GM21423 (cell line): ENCODE measurements at regions not wholly inside any gene's neighbourhood (a gene's known extent, or its start where the extent isn't known, plus 50 kb on each side); places are given as distances from the start of the nearest gene placed in this dataset.

Source experiments
- ATAC-seq: cut with Tn5 transposase; IDR thresholded peaks from one replicate; pipeline ENCODE4 v1.9.1; 2021; ENCODE audit warnings: mild to moderate bottlenecking, moderate library complexity; ENCODE audit not compliant: unreplicated experiment

DNA sequence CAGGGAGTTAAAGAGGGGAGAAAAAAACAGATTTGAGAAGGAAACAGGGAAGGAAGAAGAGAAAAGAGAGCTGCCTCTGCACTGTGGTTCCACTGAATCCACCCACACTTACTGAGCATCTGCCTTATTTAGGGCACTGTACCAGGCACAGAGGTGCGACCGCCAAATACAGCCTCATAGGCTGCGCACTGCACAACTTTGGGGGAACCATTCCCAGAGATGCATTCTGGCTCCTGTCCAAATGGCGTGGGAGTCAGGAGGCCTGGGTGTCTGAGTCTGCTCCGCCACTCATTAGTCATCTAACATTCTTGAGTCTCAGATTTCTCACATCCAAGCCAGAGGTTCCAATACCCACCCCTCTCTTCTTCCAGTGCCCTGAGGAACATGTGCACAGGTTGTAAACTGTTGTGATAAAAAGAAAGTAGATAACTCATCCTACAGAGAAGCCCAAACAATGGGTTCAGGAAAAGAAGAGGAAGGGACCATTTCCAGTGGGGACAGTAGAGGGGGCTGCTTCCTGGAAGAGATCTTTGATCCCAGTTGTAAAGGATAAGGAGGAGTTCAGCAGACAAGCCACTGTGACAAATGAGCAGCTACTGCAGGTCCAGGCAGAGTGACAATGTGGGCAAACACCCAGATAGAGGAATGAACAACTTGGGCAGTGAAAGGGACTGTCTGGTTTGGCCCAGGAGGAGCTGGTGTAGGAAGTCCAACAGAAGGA lies 254.6 kb downstream of the UACA start:
- ATAC-seq = no peak

DNA sequence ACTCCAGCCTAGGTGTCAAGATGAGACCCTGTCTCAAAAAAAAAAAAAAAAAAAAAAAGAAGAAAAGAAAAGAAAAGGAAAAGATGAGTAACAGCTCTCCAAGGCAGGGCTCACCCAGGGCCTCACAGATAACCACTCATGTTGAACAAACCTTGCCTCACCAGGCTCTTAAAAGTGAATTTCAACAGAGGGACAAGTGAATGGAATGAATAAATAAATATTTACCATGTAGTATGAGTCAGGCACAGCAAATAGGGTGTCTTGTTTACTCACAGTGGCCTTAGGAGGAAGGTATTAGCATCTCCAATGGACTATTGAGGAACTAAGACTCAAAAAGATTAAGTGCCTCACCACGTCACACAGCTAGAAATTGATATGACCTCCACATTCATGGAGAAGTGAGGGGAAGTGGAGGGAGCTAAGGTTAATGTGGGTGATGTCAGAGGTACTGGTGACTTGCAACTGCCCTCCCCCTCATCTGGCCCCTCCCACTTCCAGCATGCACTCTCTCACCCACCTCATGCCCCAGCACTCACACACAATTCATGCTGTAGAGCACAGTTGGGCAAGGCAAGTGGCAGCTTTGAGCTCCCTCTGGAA lies 255.5 kb downstream of the UACA start:
- ATAC-seq = no peak

DNA sequence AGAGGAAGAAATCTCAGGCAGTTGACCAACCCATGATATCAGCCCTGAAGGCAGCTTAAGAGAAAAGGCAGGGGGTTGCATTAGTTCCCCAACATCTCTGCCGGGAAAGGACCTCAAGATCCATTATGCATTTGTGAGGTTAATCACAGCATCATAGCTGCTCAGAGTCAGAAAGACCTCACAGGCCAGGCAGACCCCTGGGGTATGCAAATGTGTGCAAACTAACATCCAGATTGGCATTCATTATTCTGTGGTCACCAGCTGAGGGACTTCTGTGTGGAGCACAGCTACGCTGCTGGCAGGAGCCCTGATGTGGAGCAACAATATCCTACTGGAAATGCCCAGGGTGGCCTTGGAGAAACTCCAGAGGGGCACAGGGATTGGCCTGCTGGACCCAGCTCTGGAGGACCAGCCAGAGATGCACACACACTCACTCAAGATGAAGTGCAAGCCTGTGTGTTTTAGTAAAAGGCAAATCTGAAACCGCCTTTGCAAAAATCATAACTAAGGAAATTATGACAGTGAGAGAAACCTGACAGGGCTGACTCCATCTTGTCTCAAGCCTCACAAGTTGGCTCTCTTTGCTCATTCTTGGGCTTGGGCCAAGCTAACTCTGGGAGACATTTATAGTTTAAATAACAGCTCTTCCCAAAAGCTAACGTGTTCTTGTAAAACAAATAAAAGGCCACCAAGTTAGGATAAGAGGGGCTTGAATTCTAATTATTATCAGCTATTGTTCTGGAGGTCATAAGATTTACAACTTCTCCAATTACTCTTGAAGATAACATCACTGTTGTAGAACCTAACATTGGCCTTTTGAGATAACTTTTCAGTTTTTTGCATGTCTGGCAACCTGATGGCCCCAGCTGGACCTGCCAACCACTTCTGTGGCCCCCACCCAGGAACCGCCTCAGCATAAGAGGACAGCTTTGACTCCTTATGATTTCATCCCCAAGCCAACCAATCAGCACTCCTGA lies 257.1 kb downstream of the UACA start:
- ATAC-seq = no peak

DNA sequence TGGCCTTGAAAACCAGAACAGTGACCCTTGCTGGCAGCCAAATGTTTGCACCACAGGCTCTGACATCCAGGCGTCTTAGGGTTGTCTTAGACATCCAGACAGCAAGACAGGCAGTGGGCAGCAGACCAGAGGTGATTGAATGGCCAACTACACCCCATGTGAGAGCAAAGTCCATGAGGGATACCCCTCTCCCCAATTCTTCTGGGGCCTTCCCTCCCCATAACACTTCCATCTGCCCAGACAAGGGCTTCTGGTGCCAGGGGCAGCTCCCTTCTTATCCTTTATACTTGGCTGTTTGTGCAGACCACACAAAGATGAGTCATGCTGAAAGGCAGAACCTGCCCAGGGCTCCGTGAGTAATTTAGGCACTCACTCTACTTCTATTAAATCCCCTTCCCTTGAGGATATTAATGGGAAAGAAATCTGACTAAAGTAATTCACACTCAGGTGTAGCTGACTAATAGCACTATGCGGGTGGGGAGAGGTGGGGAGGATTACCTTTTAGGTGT lies 257.9 kb downstream of the UACA start:
- ATAC-seq = no peak

DNA sequence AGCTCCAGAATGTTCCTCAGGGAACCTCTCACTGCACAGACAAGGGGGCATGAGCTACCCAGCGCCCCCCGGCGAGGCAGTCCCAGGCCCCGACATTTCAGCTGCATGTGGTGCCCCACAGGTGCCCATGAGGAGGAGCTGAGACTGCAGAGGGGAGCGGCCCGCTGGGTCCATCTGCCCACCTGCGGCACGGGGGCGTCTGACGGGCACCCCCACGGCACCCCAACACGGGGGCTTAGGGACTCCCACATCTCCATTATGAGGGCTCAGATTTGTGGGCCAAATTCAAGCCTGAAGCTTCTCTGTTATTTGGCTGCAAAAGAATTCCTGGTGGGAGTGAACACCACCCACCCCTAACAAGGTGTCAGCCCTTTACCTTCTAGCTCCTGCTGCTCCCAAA lies 258.4 kb downstream of the UACA start:
- ATAC-seq = no peak

DNA sequence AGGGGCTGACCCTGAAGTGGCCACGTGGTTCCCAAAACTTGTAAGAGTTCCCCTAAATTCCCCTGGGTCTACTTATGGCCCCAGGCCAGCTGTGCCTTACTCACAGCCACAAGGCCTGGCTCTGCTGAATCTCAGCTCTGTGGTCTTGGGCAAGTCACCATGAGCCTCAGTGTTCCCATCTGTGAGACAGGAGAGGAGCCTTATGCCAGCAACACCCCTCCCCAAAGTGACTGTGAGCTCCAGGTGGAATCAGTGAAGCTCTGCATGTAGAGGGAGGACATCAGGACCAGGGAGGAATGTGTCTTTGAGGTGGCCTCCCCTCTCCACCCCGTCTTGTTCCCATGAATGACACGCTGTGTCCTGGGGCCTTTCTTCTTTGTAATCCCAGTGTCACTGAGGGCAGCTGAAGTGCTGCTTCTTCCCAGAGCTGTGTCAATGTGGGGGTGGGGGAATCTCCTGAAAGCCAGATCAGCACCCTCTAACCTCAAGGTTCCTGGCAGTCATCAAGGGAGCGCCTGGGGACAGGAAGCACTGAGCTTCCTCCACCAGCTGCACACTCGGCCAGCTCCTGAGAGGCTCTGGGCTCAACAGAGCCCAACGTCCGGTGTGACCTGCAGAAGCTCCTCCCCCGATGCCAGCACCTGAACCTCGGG lies 258.9 kb downstream of the UACA start:
- ATAC-seq = peak; percentile 43

DNA sequence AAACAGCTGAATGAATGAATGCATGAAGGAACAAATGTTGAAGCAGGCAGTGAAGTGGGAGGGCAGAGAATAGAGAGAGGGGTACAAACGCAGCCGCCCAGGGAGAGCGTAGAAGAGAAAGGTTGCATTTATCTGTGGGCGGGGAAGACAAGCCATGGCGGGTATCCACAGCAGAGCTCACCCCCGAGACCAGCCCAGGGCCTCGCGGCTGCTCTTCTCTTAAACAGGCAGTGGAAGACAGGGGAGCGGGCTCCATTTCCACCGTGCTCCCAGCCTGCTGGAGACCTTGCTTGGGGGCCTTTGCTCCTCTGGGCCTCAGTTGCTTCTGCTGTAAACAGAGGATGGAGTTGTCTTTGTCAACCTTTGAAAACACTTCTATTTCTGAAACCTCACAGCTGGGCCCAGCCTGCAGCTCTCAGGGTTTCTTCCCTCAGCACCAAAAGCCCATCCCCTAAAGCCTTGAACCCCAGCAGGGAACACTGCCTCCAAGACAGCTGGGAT lies 259.5 kb downstream of the UACA start:
- ATAC-seq = no peak

DNA sequence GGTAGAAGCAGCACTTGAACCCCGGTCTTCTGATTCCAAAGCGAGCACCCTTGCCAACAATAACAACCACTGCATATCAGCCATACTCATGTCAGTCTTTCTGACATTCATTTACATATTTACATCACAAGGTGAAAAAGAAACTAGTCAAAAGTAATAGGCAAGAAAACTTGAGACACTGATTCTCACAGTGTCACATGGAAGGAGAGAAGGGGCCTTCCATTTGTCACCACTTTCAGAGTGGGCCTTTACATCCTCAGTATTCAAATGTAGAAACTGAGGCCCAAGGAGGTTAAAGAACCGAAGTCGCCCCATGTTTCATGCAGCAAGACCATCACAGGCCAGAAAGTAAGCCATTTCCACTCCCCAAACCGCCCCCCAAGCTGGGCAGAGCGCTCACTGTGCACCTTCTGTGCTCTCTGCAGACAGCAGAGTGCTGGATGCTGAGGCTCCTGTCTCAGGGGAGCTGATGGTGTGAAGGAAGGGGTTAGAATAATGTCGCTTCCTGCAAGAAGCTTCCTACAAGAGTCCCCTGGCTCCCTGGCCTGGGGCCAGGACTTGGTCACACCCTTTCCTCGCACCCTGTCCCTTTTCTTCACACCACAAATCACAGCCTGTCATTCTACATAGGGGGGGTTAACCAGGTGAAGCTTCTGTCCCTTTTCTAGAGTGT lies 260.1 kb downstream of the UACA start:
- peak; percentile 35 for ATAC-seq

DNA sequence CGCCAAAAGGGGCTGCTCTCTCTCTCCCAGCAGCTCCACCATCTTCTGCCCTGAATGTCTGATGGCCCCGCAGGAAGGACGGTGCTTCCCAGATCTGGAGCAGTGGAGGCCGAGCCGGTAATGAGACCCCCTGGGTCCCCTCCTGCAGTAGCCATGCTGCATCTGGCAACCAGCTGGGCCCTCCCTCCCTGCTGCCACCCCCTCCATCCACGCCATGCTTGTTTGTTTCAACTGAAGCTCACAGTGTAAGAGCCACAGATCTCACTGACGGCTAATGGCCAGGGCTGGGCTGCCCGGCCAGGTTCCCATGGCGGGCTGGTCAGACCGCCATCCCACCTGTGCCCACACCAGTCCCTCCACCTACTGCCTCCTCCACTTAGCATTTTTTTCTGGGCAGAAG lies 260.8 kb downstream of the UACA start:
- no peak for ATAC-seq

DNA sequence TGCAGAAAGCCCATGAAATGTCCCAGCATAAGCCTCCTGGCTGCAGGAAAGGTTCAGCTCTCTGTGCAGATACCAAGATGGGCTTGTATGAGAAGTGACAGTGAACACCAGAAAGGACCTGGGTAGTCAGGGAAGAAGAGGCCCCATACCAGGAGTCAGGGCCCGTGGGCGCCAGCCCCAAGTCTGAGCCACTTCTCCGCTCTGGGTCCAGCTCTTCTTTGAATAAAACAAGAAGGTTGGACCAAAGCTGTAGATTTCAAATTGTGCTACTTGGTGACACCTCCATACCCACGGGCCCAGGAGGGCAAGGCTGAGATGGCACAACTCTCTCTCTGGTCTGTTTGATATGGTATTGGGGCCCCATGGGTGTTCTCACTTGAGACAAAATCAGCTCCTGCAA lies 261.5 kb downstream of the UACA start:
- no peak for ATAC-seq

DNA sequence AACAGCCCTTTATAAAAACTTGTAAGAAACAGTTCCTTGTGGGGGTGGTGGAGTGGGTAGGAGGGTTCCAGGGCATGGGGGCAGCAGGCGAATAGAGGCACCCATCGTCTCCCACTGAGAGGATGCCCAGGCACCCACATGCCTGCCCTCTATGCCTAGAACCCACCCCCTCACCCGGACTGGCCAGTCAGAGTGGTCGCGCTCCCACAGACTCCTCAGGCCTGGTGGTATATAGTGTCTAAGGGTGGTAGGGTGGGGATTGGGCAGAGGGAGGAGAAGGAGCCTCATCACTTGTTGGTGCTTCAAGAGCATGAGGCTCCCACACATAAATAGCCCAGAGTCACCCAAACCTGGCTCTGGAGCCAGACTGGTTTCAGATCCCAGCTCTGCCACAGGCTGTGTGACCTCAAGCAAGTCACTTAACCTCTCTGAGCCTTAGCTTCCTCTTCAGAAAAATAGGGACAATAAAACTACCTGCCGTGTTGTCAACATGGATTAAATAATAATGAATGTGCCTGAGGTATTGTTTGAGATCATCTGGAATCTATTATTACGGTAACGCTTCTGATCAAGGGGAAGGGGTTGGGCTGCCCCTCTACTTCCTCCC lies 262.1 kb downstream of the UACA start:
- ATAC-seq = no peak

DNA sequence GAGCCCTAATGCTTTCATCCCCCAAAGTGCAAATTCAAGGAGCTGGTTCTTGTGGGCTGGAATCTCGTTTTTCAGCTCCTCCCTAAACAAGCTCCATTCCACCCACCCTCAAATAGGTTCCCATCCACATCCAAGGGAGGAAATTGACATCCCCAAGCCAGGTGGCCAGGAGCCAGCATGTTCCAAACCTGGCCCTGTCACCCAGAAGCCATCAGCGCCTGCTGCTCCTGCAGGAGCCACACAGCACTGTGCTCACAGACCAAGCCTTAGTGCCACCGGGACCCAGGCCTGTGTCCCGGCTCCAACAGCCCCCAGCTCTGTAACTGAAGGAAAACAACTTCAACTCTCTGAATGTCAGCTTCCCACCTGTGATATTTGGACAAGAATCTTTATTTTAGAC lies 263.6 kb downstream of the UACA start:
- no peak for ATAC-seq

DNA sequence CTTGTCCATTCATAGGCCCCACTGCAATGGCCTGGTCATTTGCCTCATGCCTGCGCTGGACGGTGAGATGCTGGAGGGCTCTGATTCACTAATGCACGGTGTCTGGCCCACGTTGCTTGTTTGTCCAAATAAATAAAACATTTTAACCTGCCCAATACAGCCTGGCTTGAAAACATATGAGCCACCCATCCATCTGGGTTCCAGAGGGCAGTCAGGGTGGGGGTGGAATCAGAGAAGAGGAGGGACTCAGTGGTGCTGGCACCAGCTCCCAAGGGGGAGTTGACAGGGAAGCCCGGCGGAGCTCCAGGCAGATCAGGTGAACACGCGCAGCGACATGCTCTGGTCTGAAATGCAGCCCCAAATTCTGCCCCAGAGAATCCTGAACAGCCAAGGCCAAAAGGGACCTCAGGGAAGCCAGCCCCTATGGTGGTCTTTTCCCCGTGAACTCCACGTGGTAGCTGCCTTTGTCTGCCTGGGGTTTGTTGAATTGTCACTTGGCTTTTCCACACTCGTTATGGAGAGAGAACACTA lies 265.2 kb downstream of the UACA start:
- no peak for ATAC-seq

DNA sequence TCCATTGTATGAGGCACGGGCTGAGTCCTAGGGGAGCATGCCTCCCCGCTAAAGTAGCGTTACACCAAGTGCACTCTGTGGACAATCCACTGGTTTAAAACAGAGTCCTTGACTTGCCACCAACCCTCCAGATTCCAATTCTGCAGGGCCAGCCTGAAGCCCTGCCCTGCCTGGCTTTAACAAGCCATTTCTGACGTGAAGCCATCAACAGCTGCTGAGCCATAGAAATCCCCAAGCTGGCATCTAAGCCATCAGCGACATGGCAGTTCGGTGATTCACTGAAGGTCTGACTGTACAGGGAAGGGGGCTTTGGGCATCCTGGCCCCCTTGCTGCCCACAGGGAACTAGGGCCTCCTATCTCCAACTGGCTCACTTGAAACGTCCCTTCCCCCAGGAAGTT lies 265.7 kb downstream of the UACA start:
- ATAC-seq = no peak

DNA sequence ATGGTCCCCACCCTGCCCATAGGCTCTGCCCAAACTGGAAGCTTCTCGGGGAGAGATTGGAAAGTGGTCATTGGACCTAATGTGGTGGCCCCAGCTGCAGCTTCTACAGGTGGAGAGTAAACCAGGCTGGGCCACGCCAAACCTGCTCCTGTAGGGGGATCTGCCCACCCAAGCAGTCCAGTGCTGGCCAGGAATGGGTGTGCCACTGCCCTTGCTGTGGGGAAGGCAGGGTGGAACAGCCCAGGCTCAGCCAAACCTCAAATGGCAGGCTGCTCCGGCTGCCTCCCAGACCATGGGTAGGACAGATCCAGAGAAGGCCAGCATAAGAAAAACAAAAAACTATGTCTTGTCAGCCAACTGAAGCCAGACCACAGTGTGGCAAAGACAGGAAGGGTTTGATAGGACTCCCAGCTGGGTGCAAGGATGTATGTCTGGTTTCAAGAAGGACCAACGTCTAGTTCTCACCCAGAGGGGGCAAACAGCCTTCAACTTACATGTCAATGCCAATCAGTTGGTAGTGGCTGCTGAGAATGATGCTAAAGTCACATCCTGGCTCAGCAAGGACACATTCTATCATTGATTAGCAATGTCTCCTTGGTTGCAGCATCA lies 267.3 kb downstream of the UACA start:
- no peak for ATAC-seq

DNA sequence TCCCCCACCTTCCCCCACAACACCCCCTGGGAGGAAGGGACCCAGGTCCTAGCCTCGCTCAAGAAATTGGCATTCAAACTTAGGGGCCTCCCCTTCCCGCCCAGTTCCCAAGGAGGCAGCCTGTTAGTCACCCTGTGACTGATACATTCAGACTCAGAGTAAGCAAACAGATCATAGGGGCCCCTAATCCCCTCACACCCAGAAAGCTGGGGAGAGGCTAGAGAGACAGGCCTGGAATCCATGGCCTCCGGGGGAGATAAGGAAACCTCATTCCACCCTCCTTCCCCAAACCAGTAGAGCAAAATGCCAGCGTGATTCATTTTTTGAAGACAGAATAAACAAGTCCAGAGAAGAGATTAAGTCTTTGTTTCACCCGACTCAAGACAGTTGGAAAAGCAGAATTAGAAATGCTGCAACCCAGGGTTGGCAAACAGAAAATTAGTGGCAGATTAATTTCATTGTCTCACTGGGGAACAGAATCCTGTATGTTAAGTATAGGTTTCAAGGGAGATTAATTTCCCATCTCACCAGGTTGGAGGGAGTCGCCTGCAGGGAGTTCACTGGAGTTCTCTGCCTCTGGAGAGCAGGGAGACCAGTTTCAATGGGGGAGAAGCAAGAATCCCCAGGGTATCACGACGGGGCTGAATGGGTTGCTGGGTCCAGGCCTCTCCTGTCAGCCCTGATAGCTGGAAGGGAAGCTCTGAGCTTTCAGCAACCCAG lies 268.3 kb downstream of the UACA start:
- no peak for ATAC-seq

DNA sequence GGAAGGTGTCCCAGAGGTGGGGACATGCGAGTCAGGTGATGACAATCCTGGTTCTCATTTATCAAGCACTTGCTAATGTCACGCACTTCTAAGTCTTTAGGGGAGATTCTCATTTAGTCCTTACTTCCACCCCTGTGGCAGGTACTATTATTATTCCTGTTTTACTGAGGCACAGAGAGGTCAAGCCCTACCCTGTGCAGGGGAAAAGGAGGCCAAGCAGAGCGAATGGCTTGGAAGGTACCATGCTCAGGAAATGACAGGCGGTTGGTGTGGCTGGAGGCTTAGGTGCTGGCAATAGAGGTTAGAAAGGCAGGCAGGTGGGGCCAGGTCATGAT lies 268.9 kb downstream of the UACA start:
- no peak for ATAC-seq

DNA sequence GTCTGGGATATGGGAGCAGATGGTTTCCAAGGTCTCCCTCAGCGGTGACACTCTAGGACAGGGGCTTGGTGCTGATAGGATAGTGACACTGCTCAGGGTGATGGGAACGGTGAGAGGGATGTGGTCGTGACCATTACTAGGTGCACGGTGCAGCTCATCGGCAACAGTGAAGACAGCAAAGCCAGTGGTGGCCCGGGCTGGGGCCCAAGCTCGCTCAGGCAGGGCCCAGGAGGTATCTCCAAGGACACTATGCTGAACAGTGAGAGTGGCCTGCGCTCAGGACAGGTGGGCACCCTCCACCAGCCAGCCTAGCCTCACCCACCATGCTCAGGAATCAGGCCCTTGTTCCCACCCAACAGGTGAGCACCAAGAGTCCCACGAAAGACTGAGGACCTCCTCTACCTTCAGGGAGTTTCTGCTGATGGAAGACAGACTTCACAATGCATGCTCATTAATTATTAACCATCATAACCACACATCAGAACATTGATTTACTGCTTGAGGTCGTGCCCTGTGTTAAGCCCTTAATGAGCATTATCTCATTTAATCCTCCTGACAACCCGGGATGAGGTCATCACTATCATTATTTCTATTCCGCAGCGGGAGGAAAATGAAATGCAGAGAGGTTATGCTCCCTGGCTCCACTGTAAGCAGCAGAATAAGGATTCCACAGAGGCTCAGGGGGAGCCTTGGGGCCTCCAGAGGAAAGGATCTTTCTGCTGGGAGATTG lies 269.4 kb downstream of the UACA start:
- ATAC-seq = no peak
